Neural progenitor cell (in vitro differentiated cells): ENCODE measurements at regions not wholly inside any gene's neighbourhood (a gene's known extent, or its start where the extent isn't known, plus 50 kb on each side); places are given as distances from the start of the nearest gene placed in this dataset.
A peak's percentile ranks its signal among the peaks of the same experiment; 100 is the strongest.

ENCODE experiments used
- DNase-seq: peaks from one replicate; pipeline ENCODE4 v3.0.0-alpha.2; 2016; ENCODE audit warnings: low spot score
- H2AFZ ChIP-seq: fragments of 200-600 bp; sonication (generic); replicated peaks from 2 replicates; pipeline ENCODE4 v1.6.1; 2016; ENCODE audit warnings: antibody characterized with exemption
- H3F3A ChIP-seq: fragments of 200-600 bp; sonication (generic); 2 replicates; pipeline ENCODE4 v1.6.1; 2016; ENCODE audit warnings: antibody characterized with exemption, low read depth
- H3K27ac ChIP-seq: fragments of 200-600 bp; sonication (generic); 2 replicates; pipeline ENCODE4 v1.5.1; 2016; ENCODE audit warnings: mild to moderate bottlenecking
- H3K27me3 ChIP-seq: fragments of 200-600 bp; sonication (generic); 2 replicates; pipeline ENCODE4 v1.6.1; 2016; ENCODE audit warnings: mild to moderate bottlenecking, moderate library complexity
- H3K36me3 ChIP-seq: fragments of 200-600 bp; sonication (generic); 2 replicates; pipeline ENCODE4 v1.5.1; 2016
- H3K4me1 ChIP-seq: fragments of 200-600 bp; sonication (generic); 2 replicates; pipeline ENCODE4 v1.6.1; 2016; ENCODE audit warnings: mixed run types
- H3K4me2 ChIP-seq: fragments of 200-600 bp; sonication (generic); 2 replicates; pipeline ENCODE4 v1.6.1; 2016
- H3K4me3 ChIP-seq: fragments of 200-600 bp; sonication (generic); 2 replicates; pipeline ENCODE4 v1.5.1; 2016
- H3K79me2 ChIP-seq: fragments of 200-600 bp; sonication (generic); 2 replicates; pipeline ENCODE4 v1.6.1; 2016; ENCODE audit warnings: low read depth
- H3K9ac ChIP-seq: fragments of 200-600 bp; sonication (generic); 2 replicates; pipeline ENCODE4 v1.6.1; 2016
- H3K9me3 ChIP-seq: fragments of 200-600 bp; sonication (generic); 2 replicates; pipeline ENCODE4 v1.5.1; 2016; ENCODE audit warnings: low read depth
- H4K20me1 ChIP-seq: fragments of 200-600 bp; sonication (generic); 2 replicates; pipeline ENCODE4 v1.6.1; 2016; ENCODE audit warnings: low read depth
- H3K27ac Mint-ChIP-seq: 3 replicates; pipeline ENCODE4 v1.8.0; 2021; ENCODE audit warnings: mixed read lengths
- H3K27me3 Mint-ChIP-seq: 2 replicates; pipeline ENCODE4 v1.8.0; 2022; ENCODE audit warnings: low read depth, mild to moderate bottlenecking, inconsistent platforms, moderate library complexity, mixed read lengths; ENCODE audit not compliant: insufficient read depth
- H3K36me3 Mint-ChIP-seq: 3 replicates; pipeline ENCODE4 v1.8.0; 2021; ENCODE audit warnings: mixed read lengths
- H3K4me1 Mint-ChIP-seq: 3 replicates; pipeline ENCODE4 v1.8.0; 2021; ENCODE audit warnings: mixed read lengths
- H3K4me3 Mint-ChIP-seq: 3 replicates; pipeline ENCODE4 v1.8.0; 2021; ENCODE audit warnings: mild to moderate bottlenecking, moderate library complexity, mixed read lengths
- H3K9me3 Mint-ChIP-seq: 3 replicates; pipeline ENCODE4 v1.8.0; 2020; ENCODE audit warnings: mixed read lengths
- CTCF ChIP-seq: fragments of 200-600 bp; sonication (generic); IDR thresholded peaks from 2 replicates; pipeline ENCODE4 v1.5.1; 2017; ENCODE audit warnings: antibody characterized with exemption, mild to moderate bottlenecking
- EZH2 ChIP-seq: fragments of 200-600 bp; sonication (generic); IDR thresholded peaks from 2 replicates; pipeline ENCODE4 v1.6.1; 2017; ENCODE audit warnings: antibody characterized with exemption, mild to moderate bottlenecking, moderate library complexity
- EZH2phosphoT487 ChIP-seq: fragments of 200-600 bp; sonication (generic); IDR thresholded peaks from 2 replicates; pipeline ENCODE4 v1.6.1; 2017; ENCODE audit warnings: antibody characterized with exemption

DNA sequence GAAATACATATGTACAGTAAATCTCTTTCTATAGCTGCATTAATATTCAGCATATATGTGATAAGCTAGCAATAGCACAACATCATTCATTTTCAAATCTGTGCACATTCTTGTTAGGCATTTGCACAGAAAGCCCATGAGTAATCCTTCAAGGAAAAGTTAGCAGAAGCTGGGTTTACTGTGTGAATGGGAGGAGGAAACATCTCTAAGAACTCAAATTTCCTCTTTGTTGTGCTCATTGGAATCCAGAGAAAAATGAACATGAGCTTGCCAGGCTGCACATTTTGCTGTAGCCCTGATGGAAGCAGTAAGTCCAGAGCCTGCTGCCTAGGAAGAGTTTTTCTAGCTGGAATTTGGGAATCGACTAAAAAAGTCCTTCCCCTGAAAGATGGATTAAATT, 214.2 kb upstream of the FOXD3 start:
- H4K20me1 ChIP-seq, result no peaks in the 10 kb centered on the region
- H3K79me2 ChIP-seq, result no peaks in the 10 kb centered on the region
- Mint-ChIP-seq H3K4me3 (no peak overlapping the region), H3K9me3 (no peaks in the 10 kb centered on the region), H3K4me1 (peaks cover 12% of the 10 kb centered on the region), H3K36me3 (no peaks in the 10 kb centered on the region), H3K27ac (no peak overlapping the region), H3K27me3 (peaks cover 11% of the 10 kb centered on the region)
- H3K9me3 ChIP-seq, result no peaks in the 10 kb centered on the region
- H3K36me3 ChIP-seq, result no peaks in the 10 kb centered on the region
- H3K4me1 ChIP-seq, result peaks cover 13% of the 10 kb centered on the region
- H3K4me2 ChIP-seq, result no peak overlapping the region
- H3K9ac ChIP-seq, result no peak overlapping the region
- DNase-seq, result no peak
- no peaks in the 10 kb centered on the region for H3K27me3 ChIP-seq
- TF ChIP-seq EZH2, result no peak
- no peak for TF ChIP-seq EZH2phosphoT487
- no peak for TF ChIP-seq CTCF
- no peak overlapping the region for H2AFZ ChIP-seq
- no peak overlapping the region for H3K27ac ChIP-seq
- no peak overlapping the region for H3K4me3 ChIP-seq
- no peaks in the 10 kb centered on the region for H3F3A ChIP-seq

DNA sequence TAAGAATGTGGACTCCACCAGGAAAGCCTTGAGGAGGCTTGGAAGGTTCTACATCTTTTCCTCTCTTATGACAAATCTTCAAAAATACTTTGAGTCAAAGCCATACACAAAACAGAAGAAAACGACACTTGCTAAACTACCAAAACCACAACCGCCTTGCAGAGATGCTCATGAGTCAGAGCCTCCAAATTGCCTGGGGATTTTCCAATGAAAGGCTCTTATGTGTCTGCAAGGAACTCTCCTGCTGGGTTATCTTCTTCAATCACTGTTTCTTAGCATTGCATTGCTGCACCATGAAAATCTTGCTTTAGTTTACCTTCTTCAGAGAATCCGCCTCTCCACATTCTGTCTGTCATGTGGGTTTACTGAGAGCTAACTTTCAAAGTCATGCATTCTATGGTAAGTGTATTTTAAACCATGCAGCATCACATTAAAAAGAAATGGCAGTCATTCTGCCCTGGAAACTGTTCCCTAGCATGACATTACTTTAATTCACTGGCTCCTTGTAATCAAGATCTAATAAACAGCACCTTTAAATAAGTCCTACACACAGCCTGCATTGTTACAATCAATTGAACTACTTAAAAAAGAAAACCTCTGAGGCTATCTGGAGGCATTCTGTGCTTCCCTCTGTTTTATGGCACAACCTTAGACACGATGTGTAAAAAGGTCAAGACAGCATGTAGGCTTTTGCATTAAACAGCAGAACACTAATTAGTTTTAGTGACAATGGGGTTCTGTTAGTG, 210.0 kb upstream of the FOXD3 start:
- Histone ChIP-seq H2AFZ (peak overlapping the region; percentile 12), H3K36me3 (no peaks in the 10 kb centered on the region), H3K4me2 (peak overlapping the region; percentile 23), H4K20me1 (no peaks in the 10 kb centered on the region), H3K27me3 (no peaks in the 10 kb centered on the region), H3K9me3 (no peaks in the 10 kb centered on the region), H3K4me3 (no peak overlapping the region), H3K27ac (no peak overlapping the region), H3K79me2 (no peaks in the 10 kb centered on the region), H3F3A (no peaks in the 10 kb centered on the region), H3K9ac (no peak overlapping the region), H3K4me1 (peaks cover 13% of the 10 kb centered on the region)
- no peak overlapping the region for H3K27ac Mint-ChIP-seq
- H3K27me3 Mint-ChIP-seq, result peaks cover 15% of the 10 kb centered on the region
- no peaks in the 10 kb centered on the region for H3K36me3 Mint-ChIP-seq
- H3K4me3 Mint-ChIP-seq, result no peak overlapping the region
- no peaks in the 10 kb centered on the region for H3K9me3 Mint-ChIP-seq
- peak; percentile 28 for DNase-seq
- H3K4me1 Mint-ChIP-seq, result peaks cover 12% of the 10 kb centered on the region
- TF ChIP-seq EZH2phosphoT487 (no peak), EZH2 (no peak), CTCF (no peak)

GRCh38 chr1:63115527-63115926, 206.8 kb upstream of the FOXD3 start:
- Mint-ChIP-seq H3K4me1 (peaks cover 12% of the 10 kb centered on the region), H3K4me3 (no peak overlapping the region), H3K27ac (no peak overlapping the region), H3K27me3 (peaks cover 8% of the 10 kb centered on the region), H3K9me3 (no peaks in the 10 kb centered on the region), H3K36me3 (no peaks in the 10 kb centered on the region)
- H3K27ac ChIP-seq, result no peak overlapping the region
- no peaks in the 10 kb centered on the region for H3K79me2 ChIP-seq
- H2AFZ ChIP-seq, result no peak overlapping the region
- TF ChIP-seq EZH2phosphoT487 (no peak), CTCF (no peak), EZH2 (no peak)
- H3K9ac ChIP-seq, result no peak overlapping the region
- no peaks in the 10 kb centered on the region for H3K36me3 ChIP-seq
- no peak overlapping the region for H3K4me3 ChIP-seq
- no peaks in the 10 kb centered on the region for H3K9me3 ChIP-seq
- no peaks in the 10 kb centered on the region for H4K20me1 ChIP-seq
- no peaks in the 10 kb centered on the region for H3F3A ChIP-seq
- peaks cover 13% of the 10 kb centered on the region for H3K4me1 ChIP-seq
- no peak for DNase-seq
- H3K27me3 ChIP-seq, result no peaks in the 10 kb centered on the region
- H3K4me2 ChIP-seq, result no peak overlapping the region
